NOMO-1 treated with dmso at 0.1 percent for 144 hours (cell line): ENCODE measurements at regions not wholly inside any gene's neighbourhood (a gene's known extent, or its start where the extent isn't known, plus 50 kb on each side); places are given as distances from the start of the nearest gene placed in this dataset.
"Not testable (repeated sequence)": the region's sequence is repeated elsewhere in the genome, so short reads cannot be mapped to it uniquely, and the experiment has no call there.

ENCODE experiments used
- DNase-seq: peaks from one replicate; lab custom pipeline; 2025; ENCODE audit not compliant: unreplicated experiment; lab: John Stamatoyannopoulos, UW

- DNase-seq = no peak
These were observed 137.3 kb downstream of the HTR1B start for GRCh38 chr6:77326029-77326428.

GRCh38 chr6:77324866-77325265 lies 138.4 kb downstream of the HTR1B start:
- no peak for DNase-seq

GRCh38 chr6:77322604-77323003 lies 140.7 kb downstream of the HTR1B start:
- DNase-seq = no peak

- no peak for DNase-seq
These were observed 145.0 kb downstream of the HTR1B start for GRCh38 chr6:77318256-77318655.

GRCh38 chr6:77313595-77313994 lies 149.7 kb downstream of the HTR1B start:
- DNase-seq = no peak

GRCh38 chr6:77299931-77300330 lies 163.4 kb downstream of the HTR1B start:
- DNase-seq = no peak

- no peak for DNase-seq
These were observed 165.0 kb downstream of the HTR1B start for GRCh38 chr6:77298283-77298682.

- no peak for DNase-seq
These were observed 170.4 kb downstream of the HTR1B start for GRCh38 chr6:77292564-77293546.

- DNase-seq = no peak
These were observed 172.5 kb downstream of the HTR1B start for GRCh38 chr6:77290798-77291197.

GRCh38 chr6:77286541-77286940 lies 176.8 kb downstream of the HTR1B start:
- no peak for DNase-seq

GRCh38 chr6:77273929-77274328 lies 189.4 kb downstream of the HTR1B start:
- DNase-seq = no peak

- DNase-seq = no peak
These were observed 198.3 kb downstream of the HTR1B start for GRCh38 chr6:77264970-77265369.

GRCh38 chr6:77263003-77263402 lies 200.3 kb downstream of the HTR1B start:
- no peak for DNase-seq

GRCh38 chr6:77251801-77252200 lies 211.5 kb downstream of the HTR1B start:
- DNase-seq = not testable (repeated sequence)

- no peak for DNase-seq
These were observed 213.7 kb downstream of the HTR1B start for GRCh38 chr6:77249560-77249959.

GRCh38 chr6:77245026-77245425 lies 218.3 kb downstream of the HTR1B start:
- DNase-seq = no peak

GRCh38 chr6:77231438-77232305 lies 231.6 kb downstream of the HTR1B start:
- no peak for DNase-seq

- no peak for DNase-seq
These were observed 235.0 kb downstream of the HTR1B start for GRCh38 chr6:77228279-77228678.

- DNase-seq = no peak
These were observed 245.4 kb downstream of the HTR1B start for GRCh38 chr6:77217896-77218295.

- no peak for DNase-seq
These were observed 257.4 kb downstream of the HTR1B start for GRCh38 chr6:77205936-77206335.

- no peak for DNase-seq
These were observed 258.7 kb downstream of the HTR1B start for GRCh38 chr6:77204555-77204954.

- no peak for DNase-seq
These were observed 279.8 kb downstream of the HTR1B start for GRCh38 chr6:77183447-77183846.
